ENCODE measurements at regions not wholly inside any gene's neighbourhood (a gene's known extent, or its start where the extent isn't known, plus 50 kb on each side); places are given as distances from the start of the nearest gene placed in this dataset.

GRCh38 chr20:59520814-59521213 lies 83.5 kb upstream of the PHACTR3 start:
- no peaks in the 10 kb centered on the region for H4K20me1 ChIP-seq (replicated peaks in 1 of 2; ENCODE audit: control insufficient read depth in 1 of 2, insufficient read depth in 2 of 2, low read length in 2 of 2)
- no peak for FAIRE-seq

More at GRCh38 chr20:59520814-59521213, 83.5 kb upstream of the PHACTR3 start:
- Histone ChIP-seq H2AFZ (ENCODE audit: low read length) (no peak overlapping the region), H3K18ac (ENCODE audit: extremely low read depth, low read length) (no peak overlapping the region), H3K79me1 (ENCODE audit: low read depth, low read length) (no peaks in the 10 kb centered on the region), H3K79me2 (ENCODE audit: control insufficient read depth in 1 of 2, insufficient read depth in 2 of 2, low read length in 2 of 2) (no peaks in the 10 kb centered on the region), H3K9ac (replicated peaks in 1 of 4; ENCODE audit: extremely low read depth in 1 of 4, low read depth in 3 of 4, low read length in 3 of 4) (no peak overlapping the region), H4K5ac (ENCODE audit: insufficient read length, low read depth, low read length) (no peak overlapping the region), H3K27me3 (replicated peaks in 1 of 4; ENCODE audit: control insufficient read depth in 3 of 4, extremely low read depth in 1 of 4, insufficient read depth in 3 of 4, low read length in 3 of 4) (peaks cover 0 to under 1% (median under 1%) of the 10 kb centered on the region in 4 experiments; a peak in 3 of 7 replicates), H2BK5ac (ENCODE audit: low read depth, low read length) (no peak overlapping the region), H3K9me3 (ENCODE audit: insufficient read depth in 2 of 2, low read depth in 1 of 2, low read length in 1 of 2) (no peaks in the 10 kb centered on the region), H2BK20ac (ENCODE audit: low read length) (no peak overlapping the region), H4K91ac (replicated peaks; ENCODE audit: insufficient read length, low read length) (no peak overlapping the region), H3K23me2 (ENCODE audit: low read depth, low read length) (no peaks in the 10 kb centered on the region), H3K4ac (replicated peaks; ENCODE audit: insufficient read length, low read depth, low read length) (no peak overlapping the region), H3K4me1 (replicated peaks in 1 of 4; ENCODE audit: control insufficient read depth in 3 of 4, insufficient read depth in 4 of 4, low read length in 3 of 4) (peaks cover 0 to under 1% (median 0%) of the 10 kb centered on the region in 4 experiments; a peak in 1 of 7 replicates), H2AK5ac (ENCODE audit: low read depth, low read length) (no peak overlapping the region), H3K4me2 (ENCODE audit: insufficient read depth in 1 of 2, low read depth in 2 of 2, low read length in 2 of 2) (no peak overlapping the region), H3K27ac (ENCODE audit: low read depth, low read length) (no peak overlapping the region), H2BK120ac (replicated peaks; ENCODE audit: low read depth, low read length) (no peak overlapping the region), H4K8ac (ENCODE audit: extremely low read depth, insufficient read depth, low read length) (no peak overlapping the region), H2BK15ac (ENCODE audit: low read length) (no peak overlapping the region), H3K23ac (ENCODE audit: insufficient read length) (no peak overlapping the region), H3K4me3 (ENCODE audit: extremely low read depth in 1 of 4, insufficient read depth in 2 of 4, low read depth in 3 of 4, low read length in 4 of 4) (no peak overlapping the region), H3K36me3 (ENCODE audit: control insufficient read depth in 2 of 4, insufficient read depth in 4 of 4, low read length in 3 of 4) (no peaks in the 10 kb centered on the region), H2BK12ac (ENCODE audit: low read depth, low read length) (no peak overlapping the region), H3K56ac (replicated peaks; ENCODE audit: insufficient read length, low read depth, low read length) (no peak overlapping the region), H3K14ac (ENCODE audit: insufficient read length) (no peak overlapping the region)
- CTCF ChIA-PET (ENCODE audit: partially characterized antibody) = interaction anchor here (0.7 to 7.3 kb wide), 3 partner anchors 7 to 1504 kb away, joined by 3 to 86 read pairs (median 5); no protein-coding TSS in a partner anchor
- TF ChIP-seq CTBP2 (IDR thresholded peaks at IDR 0.05; ENCODE audit: borderline replicate concordance, insufficient read depth, insufficient read length, low read length) (no peak), JUN (IDR thresholded peaks at IDR 0.05; ENCODE audit: low read depth, low read length) (no peak), NANOG (IDR thresholded peaks at IDR 0.05; ENCODE audit: insufficient read depth, low read depth, low read length, poor library complexity, severe bottlenecking) (no peak), CREB1 (IDR thresholded peaks at IDR 0.05) (no peak), BRCA1 (IDR thresholded peaks at IDR 0.05; ENCODE audit: low read depth, low read length) (no peak), BCL11A (IDR thresholded peaks at IDR 0.05; ENCODE audit: low read depth in 2 of 2, low read length in 2 of 2) (no peak)
- DNase-seq (ENCODE audit: low read depth in 1 of 2, low spot score in 2 of 2) = no peak
- POLR2A ChIA-PET (ENCODE audit: partially characterized antibody) = no interaction called here
- 86% methylated on average over 2 of the region's 2 CpGs; no CpG with 5 or more reads in 1 of the 2 experiments for WGBS, 2 experiments (ENCODE audit: extremely low coverage in 1 of 2, insufficient coverage in 1 of 2, insufficient read length in 1 of 2, insufficient replicate concordance in 2 of 2, low coverage in 1 of 2, low lambda C conversion rate in 2 of 2, missing lambda C conversion rate in 1 of 2)
